RWPE1 (cell line): ENCODE measurements at regions not wholly inside any gene's neighbourhood (a gene's known extent, or its start where the extent isn't known, plus 50 kb on each side); places are given as distances from the start of the nearest gene placed in this dataset.

Source experiments
- CTCF ChIA-PET: fragments of 350-600 bp; sonication (Branson Sonifier 250); formaldehyde crosslinking; extraction: SDS; loops from one replicate; lab custom pipeline; 2021; lab: Yijun Ruan, JAX
- POLR2A ChIA-PET: fragments of 400-600 bp; formaldehyde crosslinking; extraction: SDS; loops from one replicate; lab custom pipeline; 2020; ENCODE audit warnings: antibody characterized with exemption; ENCODE audit not compliant: low non-redundant PET; lab: Yijun Ruan, JAX
- DNase-seq: peaks from one replicate; pipeline ENCODE4 v3.0.0; 2012; ENCODE audit warnings: low spot score
- H3K27ac ChIP-seq: fragments of 450-650 bp; 2 replicates; pipeline ENCODE4 v1.5.1; 2017
- TF ChIP-seq, protein P1 (sequence below): fragments of 450-650 bp; conservative IDR thresholded peaks from 2 replicates; pipeline ENCODE4 v1.5.1; 2017; ENCODE audit warnings: low read depth, mild to moderate bottlenecking

DNA sequence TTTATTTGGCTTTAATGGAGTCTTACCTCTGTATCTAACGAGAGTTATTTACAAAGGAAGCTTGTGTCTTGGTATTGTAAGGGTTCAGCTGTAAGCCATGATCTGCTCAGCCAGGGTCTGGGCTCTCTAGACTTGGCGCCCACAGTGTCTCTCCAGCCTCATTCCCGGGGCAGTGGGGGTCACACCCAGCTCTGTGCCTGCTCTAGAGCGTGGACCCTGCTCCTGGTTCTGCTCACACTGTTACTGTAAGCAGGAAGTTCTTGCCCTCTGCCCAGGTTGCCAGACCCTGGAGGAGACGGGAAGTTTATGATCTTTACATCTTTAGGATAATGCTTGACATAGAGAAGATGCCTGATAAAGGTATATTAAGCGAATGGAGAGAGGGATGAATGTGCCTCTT, 235.7 kb downstream of the PTTG2 start:
- CTCF ChIA-PET = no interaction called here
- TF ChIP-seq, protein P1, sequence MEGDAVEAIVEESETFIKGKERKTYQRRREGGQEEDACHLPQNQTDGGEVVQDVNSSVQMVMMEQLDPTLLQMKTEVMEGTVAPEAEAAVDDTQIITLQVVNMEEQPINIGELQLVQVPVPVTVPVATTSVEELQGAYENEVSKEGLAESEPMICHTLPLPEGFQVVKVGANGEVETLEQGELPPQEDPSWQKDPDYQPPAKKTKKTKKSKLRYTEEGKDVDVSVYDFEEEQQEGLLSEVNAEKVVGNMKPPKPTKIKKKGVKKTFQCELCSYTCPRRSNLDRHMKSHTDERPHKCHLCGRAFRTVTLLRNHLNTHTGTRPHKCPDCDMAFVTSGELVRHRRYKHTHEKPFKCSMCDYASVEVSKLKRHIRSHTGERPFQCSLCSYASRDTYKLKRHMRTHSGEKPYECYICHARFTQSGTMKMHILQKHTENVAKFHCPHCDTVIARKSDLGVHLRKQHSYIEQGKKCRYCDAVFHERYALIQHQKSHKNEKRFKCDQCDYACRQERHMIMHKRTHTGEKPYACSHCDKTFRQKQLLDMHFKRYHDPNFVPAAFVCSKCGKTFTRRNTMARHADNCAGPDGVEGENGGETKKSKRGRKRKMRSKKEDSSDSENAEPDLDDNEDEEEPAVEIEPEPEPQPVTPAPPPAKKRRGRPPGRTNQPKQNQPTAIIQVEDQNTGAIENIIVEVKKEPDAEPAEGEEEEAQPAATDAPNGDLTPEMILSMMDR = no peak
- no peak for DNase-seq
- no peak overlapping the region for H3K27ac ChIP-seq
- POLR2A ChIA-PET = no interaction called here

DNA sequence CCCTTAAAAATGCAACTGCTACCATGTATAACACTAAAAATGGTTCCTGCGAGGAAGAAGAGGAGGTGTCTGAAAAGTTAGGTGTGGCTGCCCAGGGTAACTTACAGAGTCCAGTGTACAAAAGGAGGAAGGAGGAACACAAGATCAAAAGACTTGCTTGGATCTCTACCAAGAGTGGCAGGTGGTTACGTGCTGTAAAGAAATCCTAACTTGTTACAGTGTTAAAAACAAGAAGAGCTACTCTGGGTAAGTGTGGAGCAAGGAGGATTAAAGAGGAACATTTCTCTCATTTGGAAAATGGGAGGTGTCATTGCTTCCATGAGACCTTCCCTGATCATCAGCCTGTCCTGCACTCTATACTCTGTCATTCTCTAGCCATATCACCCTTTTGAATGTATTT, 242.0 kb downstream of the PTTG2 start:
- H3K27ac ChIP-seq = no peak overlapping the region
- DNase-seq = no peak
- POLR2A ChIA-PET = no interaction called here
- TF ChIP-seq, protein P1 = no peak
- CTCF ChIA-PET = interaction anchor here (1.5 kb wide), 1 partner anchor 9 kb away, joined by 5 read pairs; no protein-coding TSS in a partner anchor

DNA sequence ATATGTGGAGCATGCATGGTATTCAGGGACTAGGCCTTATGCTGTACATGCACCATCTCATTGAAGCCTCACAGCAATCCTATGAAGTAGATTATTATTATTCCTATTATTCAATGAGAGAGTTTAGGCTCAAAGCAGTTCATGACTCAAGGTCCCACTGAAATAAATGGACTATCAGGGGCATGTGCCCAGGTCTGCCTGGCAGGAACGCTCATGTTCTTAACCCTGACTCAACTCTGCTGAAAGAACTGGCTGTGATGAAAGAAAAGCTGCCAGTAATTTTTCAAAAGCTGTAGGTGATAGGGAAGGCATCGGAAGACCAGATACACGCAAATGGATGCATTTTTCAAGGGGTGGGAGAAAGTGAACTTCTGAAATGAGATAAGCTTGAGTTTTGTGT, 243.4 kb downstream of the PTTG2 start:
- DNase-seq = no peak
- CTCF ChIA-PET = interaction anchor here (0.7 to 1.4 kb wide), 2 partner anchors 24 to 136 kb away, joined by 3 read pairs; no protein-coding TSS in a partner anchor
- POLR2A ChIA-PET = no interaction called here
- TF ChIP-seq, protein P1 = no peak
- H3K27ac ChIP-seq = no peak overlapping the region

DNA sequence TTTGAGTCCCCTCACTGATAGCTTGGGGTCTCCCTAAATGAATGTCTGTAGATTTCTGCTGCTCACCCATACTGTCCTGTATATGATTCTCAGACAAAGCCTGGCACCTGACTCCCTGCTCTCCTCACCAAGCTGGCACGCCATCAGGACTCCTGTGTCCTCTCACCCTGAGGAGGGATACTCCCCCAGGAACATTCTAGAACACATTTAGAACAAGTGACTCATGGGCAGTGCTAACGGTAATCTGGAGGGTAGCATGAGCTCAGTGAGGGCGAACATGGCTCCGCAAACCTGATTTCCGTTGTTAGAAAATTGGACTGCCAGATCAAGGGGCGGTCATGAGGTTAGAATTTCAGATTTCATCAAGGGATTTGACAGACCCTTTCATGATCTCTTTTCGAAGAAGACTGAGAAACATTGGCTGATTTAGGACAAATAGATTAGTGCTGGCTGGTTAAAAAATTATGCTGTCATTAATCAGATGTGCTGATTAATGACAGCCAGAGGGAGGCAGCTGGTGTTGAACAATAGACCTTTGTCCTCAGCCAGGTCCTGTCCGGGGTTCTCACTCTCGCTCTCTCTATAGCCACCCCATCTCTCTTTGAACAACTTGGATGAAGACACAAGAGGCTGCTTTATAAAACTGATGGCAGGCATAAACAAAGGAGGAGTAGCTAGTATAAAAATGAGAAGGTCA, 244.3 kb downstream of the PTTG2 start:
- no peak overlapping the region for H3K27ac ChIP-seq
- POLR2A ChIA-PET = no interaction called here
- TF ChIP-seq, protein P1 = no peak
- no peak for DNase-seq
- CTCF ChIA-PET = interaction anchor here (0.7 kb wide), 1 partner anchor 137 kb away, joined by 3 read pairs; no protein-coding TSS in a partner anchor

GRCh38 chr4:38205261-38205660, 245.1 kb downstream of the PTTG2 start:
- POLR2A ChIA-PET = no interaction called here
- CTCF ChIA-PET = no interaction called here
- H3K27ac ChIP-seq = no peak overlapping the region
- TF ChIP-seq, protein P1 = no peak
- no peak for DNase-seq

GRCh38 chr4:38207110-38207457, 246.9 kb downstream of the PTTG2 start:
- CTCF ChIA-PET = no interaction called here
- TF ChIP-seq, protein P1 = no peak
- POLR2A ChIA-PET = no interaction called here
- DNase-seq = no peak
- no peak overlapping the region for H3K27ac ChIP-seq
